HG03439 (cell line): ENCODE measurements at regions not wholly inside any gene's neighbourhood (a gene's known extent, or its start where the extent isn't known, plus 50 kb on each side); places are given as distances from the start of the nearest gene placed in this dataset.

ENCODE experiments used
- ATAC-seq: cut with Tn5 transposase; IDR thresholded peaks from one replicate; pipeline ENCODE4 v1.9.1; 2021; ENCODE audit warnings: mild to moderate bottlenecking, moderate library complexity; ENCODE audit not compliant: unreplicated experiment

- no peak for ATAC-seq
Observed at GRCh38 chr6:67292169-67292568, 1342.9 kb upstream of the ADGRB3 start.

GRCh38 chr6:67287566-67287965, 1347.5 kb upstream of the ADGRB3 start:
- no peak for ATAC-seq

- ATAC-seq = no peak
Observed at GRCh38 chr6:67285770-67286495, 1349.1 kb upstream of the ADGRB3 start.

GRCh38 chr6:67277312-67277711, 1357.8 kb upstream of the ADGRB3 start:
- ATAC-seq = no peak

- ATAC-seq = no peak
Observed at GRCh38 chr6:67265996-67266921, 1368.8 kb upstream of the ADGRB3 start.

GRCh38 chr6:67252663-67253062, 1382.4 kb upstream of the ADGRB3 start:
- no peak for ATAC-seq

GRCh38 chr6:67248077-67248476, 1387.0 kb upstream of the ADGRB3 start:
- no peak for ATAC-seq

GRCh38 chr6:67244037-67244436, 1391.0 kb upstream of the ADGRB3 start:
- no peak for ATAC-seq

GRCh38 chr6:67237277-67237676, 1397.8 kb upstream of the ADGRB3 start:
- no peak for ATAC-seq

- no peak for ATAC-seq
Observed at GRCh38 chr6:67231092-67231491, 1404.0 kb upstream of the ADGRB3 start.

- ATAC-seq = no peak
Observed at GRCh38 chr6:67224989-67225388, 1410.1 kb upstream of the ADGRB3 start.

- no peak for ATAC-seq
Observed at GRCh38 chr6:67221226-67221625, 1413.9 kb upstream of the ADGRB3 start.

GRCh38 chr6:67219346-67219745, 1415.7 kb upstream of the ADGRB3 start:
- ATAC-seq = no peak

GRCh38 chr6:67212584-67212983, 1422.5 kb upstream of the ADGRB3 start:
- ATAC-seq = no peak

- no peak for ATAC-seq
Observed at GRCh38 chr6:67210450-67210849, 1424.6 kb upstream of the ADGRB3 start.

GRCh38 chr6:67201563-67201962, 1433.5 kb upstream of the ADGRB3 start:
- ATAC-seq = no peak

- ATAC-seq = no peak
Observed at GRCh38 chr6:67200626-67201403, 1434.3 kb upstream of the ADGRB3 start.

- ATAC-seq = no peak
Observed at GRCh38 chr6:67199425-67199824, 1435.7 kb upstream of the ADGRB3 start.

- ATAC-seq = no peak
Observed at GRCh38 chr6:67190733-67191132, 1444.3 kb upstream of the ADGRB3 start.

GRCh38 chr6:67184405-67184804, 1450.7 kb upstream of the ADGRB3 start:
- ATAC-seq = no peak

GRCh38 chr6:67175101-67175500, 1460.0 kb upstream of the ADGRB3 start:
- ATAC-seq = no peak
